Fibroblast of mammary gland (primary cell): ENCODE measurements at regions not wholly inside any gene's neighbourhood (a gene's known extent, or its start where the extent isn't known, plus 50 kb on each side); places are given as distances from the start of the nearest gene placed in this dataset.

Experiments used
- DNase-seq: peaks from one replicate; pipeline ENCODE4 v3.0.0-alpha.2; 2010; ENCODE audit warnings: low read depth
- H3K4me3 ChIP-seq: 2 replicates; pipeline ENCODE4 v1.5.1; 2011; ENCODE audit warnings: low read depth, mild to moderate bottlenecking, low read length, moderate library complexity; ENCODE audit not compliant: control insufficient read depth
- CTCF ChIP-seq: conservative IDR thresholded peaks from 2 replicates; pipeline ENCODE4 v1.5.1; 2011; ENCODE audit warnings: low read depth, low read length, inconsistent platforms; ENCODE audit not compliant: control insufficient read depth, insufficient read depth

- TF ChIP-seq CTCF, result no peak
- no peak overlapping the region for H3K4me3 ChIP-seq
- no peak for DNase-seq
Measured at GRCh38 chr22:49272546-49273125, 555.0 kb downstream of the BRD1 start.

- no peak for DNase-seq
Measured at GRCh38 chr22:49271831-49272230, 555.8 kb downstream of the BRD1 start.

GRCh38 chr22:49271369-49271727 is 556.3 kb downstream of the BRD1 start:
- H3K4me3 ChIP-seq, result no peak overlapping the region
- no peak for TF ChIP-seq CTCF
- no peak for DNase-seq

More at GRCh38 chr22:49271831-49272230, 555.8 kb downstream of the BRD1 start:
- no peak for TF ChIP-seq CTCF
- H3K4me3 ChIP-seq, result no peak overlapping the region

- no peak for TF ChIP-seq CTCF
- H3K4me3 ChIP-seq, result no peak overlapping the region
- DNase-seq, result no peak
Measured at GRCh38 chr22:49270595-49271368, 556.9 kb downstream of the BRD1 start.

GRCh38 chr22:49269928-49270327 is 557.7 kb downstream of the BRD1 start:
- TF ChIP-seq CTCF, result no peak
- no peak overlapping the region for H3K4me3 ChIP-seq
- no peak for DNase-seq

- no peak for DNase-seq
- no peak for TF ChIP-seq CTCF
- no peak overlapping the region for H3K4me3 ChIP-seq
Measured at GRCh38 chr22:49269371-49269770, 558.3 kb downstream of the BRD1 start.

GRCh38 chr22:49268924-49269323 is 558.7 kb downstream of the BRD1 start:
- TF ChIP-seq CTCF, result no peak
- no peak overlapping the region for H3K4me3 ChIP-seq
- no peak for DNase-seq
